ENCODE measurements at regions not wholly inside any gene's neighbourhood (a gene's known extent, or its start where the extent isn't known, plus 50 kb on each side); places are given as distances from the start of the nearest gene placed in this dataset.

DNA sequence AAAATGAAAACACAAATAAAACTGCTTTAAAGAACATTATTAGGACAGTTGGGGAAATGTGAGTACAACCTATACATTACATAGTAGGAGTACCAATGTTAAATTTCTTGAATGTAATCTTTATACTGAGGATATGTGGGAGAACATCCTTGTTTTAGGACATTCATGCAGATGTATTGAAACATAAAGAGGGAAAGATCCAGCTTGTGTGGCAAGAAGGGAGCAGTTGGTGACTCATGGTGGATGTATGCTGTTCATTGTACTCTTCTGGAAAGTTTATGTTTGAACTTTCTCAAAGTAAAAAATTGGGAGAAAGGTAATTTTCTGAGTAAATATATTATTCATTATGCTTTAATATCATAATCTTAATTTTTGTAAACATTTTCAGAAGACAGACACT lies 132.1 kb upstream of the DLGAP1 start:
- TF ChIP-seq BDP1 (IDR thresholded peaks at IDR 0.05; ENCODE audit: insufficient read depth, insufficient read length) (no peak), MTA2 (IDR thresholded peaks at IDR 0.05; ENCODE audit: low read depth) (no peak), RAD51 (IDR thresholded peaks at IDR 0.05; ENCODE audit: borderline replicate concordance, low read depth) (no peak), EGR1 (conservative IDR thresholded peaks at IDR 0.05) (no peak), JUN (IDR thresholded peaks at IDR 0.05; ENCODE audit: borderline replicate concordance, low read depth, low read length) (no peak), JUN (CRISPR knock-in tag; IDR thresholded peaks at IDR 0.05; ENCODE audit: borderline replicate concordance) (no peak), ILK (tag; IDR thresholded peaks at IDR 0.05; ENCODE audit: borderline replicate concordance, low read depth) (no peak), ARID2 (IDR thresholded peaks at IDR 0.05) (no peak), BHLHE40 (IDR thresholded peaks at IDR 0.05; ENCODE audit: low read length) (no peak), DNMT1 (IDR thresholded peaks at IDR 0.05) (no peak)
- TF ChIP-seq, protein P1, sequence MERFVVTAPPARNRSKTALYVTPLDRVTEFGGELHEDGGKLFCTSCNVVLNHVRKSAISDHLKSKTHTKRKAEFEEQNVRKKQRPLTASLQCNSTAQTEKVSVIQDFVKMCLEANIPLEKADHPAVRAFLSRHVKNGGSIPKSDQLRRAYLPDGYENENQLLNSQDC (CRISPR knock-in tag; IDR thresholded peaks at IDR 0.05), result no peak
- ChIA-PET CTCF (ENCODE audit: low intra/inter-chr PET ratio) (no interaction called here), POLR2A (no interaction called here)
- DNase-seq (ENCODE audit: extremely low read depth in 1 of 4, low spot score in 3 of 4), result no peak
- no TSS peak for BruUV-seq (replicated peaks)
- no peak for ATAC-seq
- intact Hi-C loops (cut with micrococcal nuclease) (no loop called here), in situ Hi-C loops (cut with MboI) (no loop called here)
- Histone ChIP-seq H3K36me3 (ENCODE audit: control insufficient read depth, insufficient read depth, low read length) (no peaks in the 10 kb centered on the region), H3K4me3 (no peak overlapping the region), H3K27ac (ENCODE audit: extremely low read depth, low read depth, low read length) (no peak overlapping the region), H3K9me3 (replicated peaks; ENCODE audit: control insufficient read depth, insufficient read depth, low read depth, low read length) (no peaks in the 10 kb centered on the region), H4K20me1 (replicated peaks; ENCODE audit: control insufficient read depth, insufficient read depth, low read length) (no peaks in the 10 kb centered on the region), H3K9me1 (ENCODE audit: control insufficient read depth, insufficient read depth, low read length) (no peaks in the 10 kb centered on the region), H3K4me1 (replicated peaks in 1 of 2; ENCODE audit: control insufficient read depth in 2 of 2, insufficient read depth in 2 of 2, low read length in 2 of 2) (no peaks in the 10 kb centered on the region), H3K9ac (ENCODE audit: insufficient read depth in 1 of 2, low read depth in 2 of 2, low read length in 2 of 2) (no peak overlapping the region), H3K4me2 (ENCODE audit: insufficient read depth, low read length) (no peak overlapping the region), H3K79me2 (ENCODE audit: control insufficient read depth, insufficient read depth, low read length) (no peaks in the 10 kb centered on the region), H3K27me3 (ENCODE audit: control insufficient read depth in 2 of 2, insufficient read depth in 2 of 2, low read length in 2 of 2) (no peaks in the 10 kb centered on the region), H2AFZ (ENCODE audit: low read depth, low read length) (no peak overlapping the region)
- no peak for FAIRE-seq
